ENCODE measurements at regions not wholly inside any gene's neighbourhood (a gene's known extent, or its start where the extent isn't known, plus 50 kb on each side); places are given as distances from the start of the nearest gene placed in this dataset.

DNA sequence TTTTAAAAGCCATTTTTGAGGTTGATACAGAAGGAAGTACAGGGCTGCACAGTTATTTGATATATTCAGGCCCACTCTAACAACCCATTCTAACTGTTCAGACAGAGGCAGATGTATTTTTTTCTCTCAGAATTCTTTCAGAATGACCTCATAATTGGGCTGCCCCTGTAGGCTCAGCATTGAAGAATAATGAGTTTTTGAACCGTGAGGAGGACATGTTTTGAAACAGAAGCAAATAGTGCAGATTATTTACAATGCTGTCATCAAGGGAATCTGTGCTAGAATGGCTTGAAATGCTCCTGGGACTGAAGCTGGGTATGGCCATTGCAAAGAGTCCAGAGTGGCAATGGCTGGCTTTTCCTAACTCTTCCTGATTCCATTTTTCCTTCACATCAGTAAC is 158.1 kb downstream of the SOX3 start:
- no peak for DNase-seq (ENCODE audit: low read depth)
- no peak overlapping the region for H3K4me3 ChIP-seq (ENCODE audit: control insufficient read depth, low read depth, low read length)
- TF ChIP-seq, protein P1, sequence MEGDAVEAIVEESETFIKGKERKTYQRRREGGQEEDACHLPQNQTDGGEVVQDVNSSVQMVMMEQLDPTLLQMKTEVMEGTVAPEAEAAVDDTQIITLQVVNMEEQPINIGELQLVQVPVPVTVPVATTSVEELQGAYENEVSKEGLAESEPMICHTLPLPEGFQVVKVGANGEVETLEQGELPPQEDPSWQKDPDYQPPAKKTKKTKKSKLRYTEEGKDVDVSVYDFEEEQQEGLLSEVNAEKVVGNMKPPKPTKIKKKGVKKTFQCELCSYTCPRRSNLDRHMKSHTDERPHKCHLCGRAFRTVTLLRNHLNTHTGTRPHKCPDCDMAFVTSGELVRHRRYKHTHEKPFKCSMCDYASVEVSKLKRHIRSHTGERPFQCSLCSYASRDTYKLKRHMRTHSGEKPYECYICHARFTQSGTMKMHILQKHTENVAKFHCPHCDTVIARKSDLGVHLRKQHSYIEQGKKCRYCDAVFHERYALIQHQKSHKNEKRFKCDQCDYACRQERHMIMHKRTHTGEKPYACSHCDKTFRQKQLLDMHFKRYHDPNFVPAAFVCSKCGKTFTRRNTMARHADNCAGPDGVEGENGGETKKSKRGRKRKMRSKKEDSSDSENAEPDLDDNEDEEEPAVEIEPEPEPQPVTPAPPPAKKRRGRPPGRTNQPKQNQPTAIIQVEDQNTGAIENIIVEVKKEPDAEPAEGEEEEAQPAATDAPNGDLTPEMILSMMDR (IDR thresholded peaks at IDR 0.05; ENCODE audit: control insufficient read depth, insufficient read depth, low read depth, low read length, missing control alignments): no peak

DNA sequence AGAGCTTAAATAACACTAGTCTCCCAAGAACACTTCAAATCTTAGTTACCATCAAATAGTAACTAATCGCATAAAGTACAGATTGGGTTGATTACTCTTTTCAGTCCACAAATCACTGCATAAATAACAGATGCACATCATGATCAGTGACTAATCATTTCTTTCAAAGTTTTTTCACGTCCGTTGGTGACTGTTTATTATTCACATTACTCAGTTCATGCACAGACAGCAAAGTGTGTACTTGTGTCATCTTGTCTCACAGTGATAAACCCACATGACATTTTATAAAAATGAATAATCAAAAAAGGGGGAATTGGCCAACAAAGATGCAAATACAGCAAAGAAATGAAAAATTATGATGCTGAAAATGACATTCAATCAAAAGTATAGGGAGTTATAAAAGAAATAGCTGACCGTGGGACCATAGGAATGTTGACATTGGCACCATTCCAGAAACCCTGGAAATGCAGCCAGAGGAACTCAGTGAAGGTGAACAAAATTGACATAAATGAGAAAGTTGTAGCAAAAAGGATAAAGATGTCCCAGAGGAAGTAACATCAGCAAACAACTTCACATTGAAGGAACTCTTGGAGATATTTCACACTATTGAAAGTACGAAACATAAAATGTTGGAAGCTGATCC is 161.5 kb downstream of the SOX3 start:
- H3K4me3 ChIP-seq (ENCODE audit: control insufficient read depth, low read depth, low read length): no peak overlapping the region
- TF ChIP-seq, protein P1 (IDR thresholded peaks at IDR 0.05; ENCODE audit: control insufficient read depth, insufficient read depth, low read depth, low read length, missing control alignments): no peak
- no peak for DNase-seq (ENCODE audit: low read depth)

DNA sequence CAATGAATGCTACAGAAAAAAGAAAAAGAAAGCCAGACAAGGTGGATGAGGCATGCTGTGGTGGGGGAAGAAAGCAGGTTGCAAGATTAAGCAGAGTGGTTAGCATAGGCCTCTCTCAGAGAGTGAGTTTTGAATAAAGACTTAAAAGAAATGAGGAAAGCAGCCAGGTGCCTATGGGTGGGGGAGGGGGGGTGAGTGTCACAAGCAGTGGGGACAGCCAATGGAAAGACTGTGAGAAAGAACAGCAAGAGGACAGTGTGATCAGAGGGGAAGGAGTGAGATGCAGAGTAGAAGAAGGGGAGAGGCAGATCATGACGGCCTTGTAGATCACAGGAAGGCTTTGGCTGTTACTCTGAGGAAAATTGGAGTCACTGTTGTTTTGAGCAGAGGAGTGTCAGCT is 162.5 kb downstream of the SOX3 start:
- no peak overlapping the region for H3K4me3 ChIP-seq (ENCODE audit: control insufficient read depth, low read depth, low read length)
- TF ChIP-seq, protein P1 (IDR thresholded peaks at IDR 0.05; ENCODE audit: control insufficient read depth, insufficient read depth, low read depth, low read length, missing control alignments): no peak
- DNase-seq (ENCODE audit: low read depth): no peak

DNA sequence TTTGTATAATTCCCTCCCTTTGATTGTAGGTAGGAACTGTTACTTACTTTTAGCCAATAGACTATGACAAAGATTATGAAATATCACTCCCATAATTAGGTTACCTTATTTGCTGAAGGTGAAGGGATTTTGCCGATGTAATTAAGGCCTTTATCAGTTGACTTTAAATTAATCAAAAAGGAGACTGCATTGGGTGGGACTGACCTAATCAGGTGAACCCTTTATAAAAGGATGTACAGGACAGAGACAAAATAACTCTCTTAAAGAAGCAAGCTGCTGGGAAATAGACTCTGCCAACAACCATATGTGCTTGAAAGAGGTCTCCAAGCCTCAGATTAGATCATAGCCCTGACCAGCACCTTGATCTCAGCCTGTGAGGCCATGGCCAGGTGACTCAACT is 167.6 kb downstream of the SOX3 start:
- H3K4me3 ChIP-seq (ENCODE audit: control insufficient read depth, low read depth, low read length): no peak overlapping the region
- TF ChIP-seq, protein P1 (IDR thresholded peaks at IDR 0.05; ENCODE audit: control insufficient read depth, insufficient read depth, low read depth, low read length, missing control alignments): no peak
- no peak for DNase-seq (ENCODE audit: low read depth)

DNA sequence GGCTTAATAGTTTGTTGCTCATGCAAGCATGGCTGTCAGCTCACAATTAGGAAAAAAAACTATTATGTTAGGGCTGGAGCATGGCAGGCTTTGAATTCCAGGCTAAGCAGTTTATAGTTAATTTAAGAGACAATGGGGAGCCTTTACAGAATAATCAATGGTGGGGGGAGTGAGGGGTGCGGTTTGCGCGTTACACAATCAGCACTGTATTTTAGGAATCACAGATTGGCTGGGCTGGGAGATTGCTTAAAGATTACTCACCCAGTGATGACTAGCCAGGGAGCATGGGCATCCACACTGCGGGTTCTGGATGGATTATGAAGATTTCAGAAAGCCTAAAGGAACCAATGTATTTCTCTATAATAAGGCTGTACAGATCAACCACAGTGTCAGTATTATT is 186.6 kb downstream of the SOX3 start:
- TF ChIP-seq, protein P1 (IDR thresholded peaks at IDR 0.05; ENCODE audit: control insufficient read depth, insufficient read depth, low read depth, low read length, missing control alignments): no peak
- no peak overlapping the region for H3K4me3 ChIP-seq (ENCODE audit: control insufficient read depth, low read depth, low read length)

DNA sequence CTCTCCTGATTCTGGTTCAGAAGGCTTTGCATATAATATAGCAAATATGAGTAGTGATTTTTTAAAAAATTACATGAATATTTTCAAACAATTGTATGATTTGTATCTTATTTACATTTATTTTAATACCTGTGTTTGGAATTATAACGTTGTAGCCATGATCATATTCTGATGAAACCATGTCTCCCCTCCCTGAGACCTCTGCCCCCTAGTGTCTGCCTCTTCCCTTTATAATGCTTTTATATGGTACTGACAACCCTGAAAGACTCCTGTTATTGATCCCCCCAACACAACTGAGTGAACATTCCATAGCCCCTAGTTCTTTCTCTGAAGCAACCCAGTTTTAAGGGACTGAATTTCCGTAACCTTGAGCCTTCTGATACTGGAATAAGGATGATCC is 187.4 kb downstream of the SOX3 start:
- no peak overlapping the region for H3K4me3 ChIP-seq (ENCODE audit: control insufficient read depth, low read depth, low read length)
- DNase-seq (ENCODE audit: low read depth): no peak
- TF ChIP-seq, protein P1 (IDR thresholded peaks at IDR 0.05; ENCODE audit: control insufficient read depth, insufficient read depth, low read depth, low read length, missing control alignments): no peak

More for the DNA sequence above, 186.6 kb downstream of the SOX3 start:
- DNase-seq (ENCODE audit: low read depth): no peak
